Adrenal gland (tissue), 9 donors: ENCODE measurements at regions not wholly inside any gene's neighbourhood (a gene's known extent, or its start where the extent isn't known, plus 50 kb on each side); places are given as distances from the start of the nearest gene placed in this dataset.

ENCODE experiments used
- DNase-seq, 7 donors: peaks; one replicate each; pipeline ENCODE4 v3.0.0-alpha.2; 2019 to 2020
- H3K27ac ChIP-seq, 5 donors: fragments of 200-600 bp; sonication (generic) in 4 of 5; 1 replicate in 3 of 5; 2 replicates in 2 of 5; pipeline versions ENCODE4 v1.5.1 to v1.8.0; 2016 to 2020; ENCODE audit warnings: mild to moderate bottlenecking in 1 of 5
- H3K27me3 ChIP-seq: fragments of 200-600 bp; 2 replicates; pipeline ENCODE4 v1.8.0; 2021
- H3K36me3 ChIP-seq, 2 donors: fragments of 200-600 bp; replicated peaks in 1 of 2; 1 replicate in 1 of 2; 2 replicates in 1 of 2; pipeline versions ENCODE4 v1.5.1 to v1.8.0; 2018 to 2022
- H3K4me1 ChIP-seq, 2 donors: fragments of 200-600 bp; replicated peaks in 1 of 2; 1 replicate in 1 of 2; 2 replicates in 1 of 2; pipeline versions ENCODE4 v1.5.1 to v1.8.0; 2018 to 2021
- H3K4me3 ChIP-seq, 4 donors: fragments of 200-600 bp; sonication (generic) in 3 of 4; one replicate each; pipeline ENCODE4 v1.5.1; 2016 to 2018
- H3K9me3 ChIP-seq, 3 donors: fragments of 200-600 bp; sonication (generic) in 1 of 3; replicated peaks in 1 of 3; 1 replicate in 2 of 3; 2 replicates in 1 of 3; pipeline versions ENCODE4 v1.5.1 to v1.8.0; 2016 to 2021
- POLR2A ChIP-seq, 2 donors: fragments of 450-650 bp; IDR thresholded peaks; one replicate each; pipeline ENCODE4 v1.6.1; 2017; ENCODE audit warnings: antibody characterized with exemption in 2 of 2, mild to moderate bottlenecking in 2 of 2, moderate library complexity in 1 of 2
- WGBS, 4 donors: extraction: QIAGEN DNeasy Blood & Tissue Kit in 2 of 4; methylation state at CpG; one replicate each; pipeline versions ENCODE4 v1.1.5 to v1.1.7; 2013 to 2017; 5-methylcytosine and 5-hydroxymethylcytosine counted together
- intact Hi-C, 2 donors: fragments of 100-400 bp; cut with DNase I; formaldehyde crosslinking; loops; one replicate each; pipeline versions ENCODE4 v1.14.1 to v1.15.0; 2022 to 2023
- TF ChIP-seq, protein P1 (sequence below), 6 experiments: fragments of 450-650 bp in 4 of 6; fragments of 200-600 bp in 2 of 6; sonication (generic) in 1 of 6; IDR thresholded peaks; 1 replicate in 5 of 6; 2 replicates in 1 of 6; pipeline versions ENCODE4 v1.5.1 to v1.8.0; 2016 to 2021; ENCODE audit warnings: antibody characterized with exemption in 6 of 6, mild to moderate bottlenecking in 2 of 6, moderate library complexity in 1 of 6
- donor health status: healthy with polysubstance abuse.
- donor health status: Bipolar disorder and iron deficiency.
- donor health status: DM: yes; HTN: yes; CAD: no.
- donor health status: DM: no; HTN: no; CAD: no.
- donor health status: DM: no; HTN: no; CAD: no.

DNA sequence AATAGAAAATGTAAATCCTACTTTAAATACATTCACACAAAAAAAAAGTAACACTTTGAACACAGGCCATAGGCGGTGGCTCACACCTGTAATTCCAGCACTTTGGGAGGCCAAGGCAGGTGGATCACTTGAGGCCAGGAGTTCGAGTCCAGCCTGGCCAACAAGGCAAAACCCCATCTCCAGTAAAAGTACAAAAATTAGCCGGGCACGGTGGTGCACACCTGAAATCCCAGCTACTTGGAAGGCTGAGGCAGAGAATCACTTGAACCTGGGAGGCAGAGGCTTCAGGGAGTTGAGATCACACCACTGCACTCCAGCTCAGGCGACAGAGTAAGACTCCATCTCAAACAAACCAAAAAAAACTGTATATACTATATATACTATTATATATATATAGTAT lies 303.6 kb downstream of the BCL11A start:
- Histone ChIP-seq H3K4me3 (no peak overlapping the region), H3K9me3 (no peaks in the 10 kb centered on the region), H3K27ac (no peak overlapping the region), H3K27me3 (no peaks in the 10 kb centered on the region), H3K4me1 (no peaks in the 10 kb centered on the region), H3K36me3 (no peaks in the 10 kb centered on the region)
- intact Hi-C loops, result no loop called here
- TF ChIP-seq, protein P1, sequence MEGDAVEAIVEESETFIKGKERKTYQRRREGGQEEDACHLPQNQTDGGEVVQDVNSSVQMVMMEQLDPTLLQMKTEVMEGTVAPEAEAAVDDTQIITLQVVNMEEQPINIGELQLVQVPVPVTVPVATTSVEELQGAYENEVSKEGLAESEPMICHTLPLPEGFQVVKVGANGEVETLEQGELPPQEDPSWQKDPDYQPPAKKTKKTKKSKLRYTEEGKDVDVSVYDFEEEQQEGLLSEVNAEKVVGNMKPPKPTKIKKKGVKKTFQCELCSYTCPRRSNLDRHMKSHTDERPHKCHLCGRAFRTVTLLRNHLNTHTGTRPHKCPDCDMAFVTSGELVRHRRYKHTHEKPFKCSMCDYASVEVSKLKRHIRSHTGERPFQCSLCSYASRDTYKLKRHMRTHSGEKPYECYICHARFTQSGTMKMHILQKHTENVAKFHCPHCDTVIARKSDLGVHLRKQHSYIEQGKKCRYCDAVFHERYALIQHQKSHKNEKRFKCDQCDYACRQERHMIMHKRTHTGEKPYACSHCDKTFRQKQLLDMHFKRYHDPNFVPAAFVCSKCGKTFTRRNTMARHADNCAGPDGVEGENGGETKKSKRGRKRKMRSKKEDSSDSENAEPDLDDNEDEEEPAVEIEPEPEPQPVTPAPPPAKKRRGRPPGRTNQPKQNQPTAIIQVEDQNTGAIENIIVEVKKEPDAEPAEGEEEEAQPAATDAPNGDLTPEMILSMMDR (IDR thresholded peaks at IDR 0.05), result no peak
- TF ChIP-seq POLR2A (IDR thresholded peaks at IDR 0.05), result no peak
- WGBS, 4 donors, result 82 to 99% (median 95%) methylated on average over 5 of the region's 5 CpGs
- no peak for DNase-seq

DNA sequence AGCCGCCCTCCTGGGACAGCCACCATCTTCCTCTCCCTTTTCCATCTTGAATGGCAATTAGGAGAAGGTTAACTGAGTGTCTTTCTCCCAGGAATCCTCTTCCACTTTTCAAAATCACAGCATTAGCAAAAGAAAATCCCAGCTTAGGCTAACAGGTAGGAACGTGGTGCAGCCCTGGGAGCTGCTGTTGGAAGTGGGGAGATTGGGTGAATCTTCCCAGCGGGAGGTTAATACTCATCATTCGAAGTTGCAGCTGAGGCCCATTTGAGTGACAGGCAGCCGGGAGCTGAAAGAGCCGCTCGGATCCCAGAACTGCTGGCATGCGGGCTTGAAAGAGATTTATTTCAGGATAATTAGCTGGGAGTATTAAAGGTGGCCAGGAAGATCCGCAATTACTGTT lies 306.0 kb downstream of the BCL11A start:
- no peak for TF ChIP-seq POLR2A (IDR thresholded peaks at IDR 0.05)
- TF ChIP-seq, protein P1 (IDR thresholded peaks at IDR 0.05), result no peak
- intact Hi-C loops, result no loop called here
- 78 to 84% (median 80%) methylated on average over 9 of the region's 9 CpGs for WGBS, 4 donors
- H3K27me3 ChIP-seq, result no peaks in the 10 kb centered on the region
- H3K4me1 ChIP-seq, result no peaks in the 10 kb centered on the region
- DNase-seq, result no peak
- no peak overlapping the region for H3K27ac ChIP-seq
- no peaks in the 10 kb centered on the region for H3K36me3 ChIP-seq
- no peaks in the 10 kb centered on the region for H3K9me3 ChIP-seq
- no peak overlapping the region for H3K4me3 ChIP-seq

DNA sequence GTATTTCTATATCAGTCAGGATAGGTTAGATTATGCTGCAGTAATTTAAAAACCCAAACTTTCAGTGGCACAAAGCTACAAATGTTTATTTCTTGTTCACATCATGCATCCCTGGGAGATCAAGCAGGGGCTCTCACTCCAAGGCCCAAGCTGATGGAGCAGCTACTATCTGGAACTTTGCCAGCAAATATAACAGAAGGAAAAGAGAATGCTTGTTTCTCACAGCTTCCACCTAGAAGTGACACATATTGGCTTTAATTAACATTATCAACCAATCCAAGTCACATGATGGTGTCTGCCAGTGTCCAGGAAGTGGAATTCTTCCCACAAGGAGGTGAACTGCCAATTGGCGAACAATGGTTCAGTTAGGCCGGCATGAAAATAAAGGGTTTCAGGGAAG lies 306.9 kb downstream of the BCL11A start:
- TF ChIP-seq, protein P1 (IDR thresholded peaks at IDR 0.05), result no peak
- TF ChIP-seq POLR2A (IDR thresholded peaks at IDR 0.05), result no peak
- Histone ChIP-seq H3K4me1 (no peaks in the 10 kb centered on the region), H3K4me3 (no peak overlapping the region), H3K27ac (no peak overlapping the region), H3K9me3 (no peaks in the 10 kb centered on the region), H3K27me3 (no peaks in the 10 kb centered on the region), H3K36me3 (no peaks in the 10 kb centered on the region)
- intact Hi-C loops, result no loop called here
- DNase-seq, result no peak
- WGBS, 4 donors, result 94 to 100% (median 97%) methylated on average over 2 of the region's 2 CpGs

DNA sequence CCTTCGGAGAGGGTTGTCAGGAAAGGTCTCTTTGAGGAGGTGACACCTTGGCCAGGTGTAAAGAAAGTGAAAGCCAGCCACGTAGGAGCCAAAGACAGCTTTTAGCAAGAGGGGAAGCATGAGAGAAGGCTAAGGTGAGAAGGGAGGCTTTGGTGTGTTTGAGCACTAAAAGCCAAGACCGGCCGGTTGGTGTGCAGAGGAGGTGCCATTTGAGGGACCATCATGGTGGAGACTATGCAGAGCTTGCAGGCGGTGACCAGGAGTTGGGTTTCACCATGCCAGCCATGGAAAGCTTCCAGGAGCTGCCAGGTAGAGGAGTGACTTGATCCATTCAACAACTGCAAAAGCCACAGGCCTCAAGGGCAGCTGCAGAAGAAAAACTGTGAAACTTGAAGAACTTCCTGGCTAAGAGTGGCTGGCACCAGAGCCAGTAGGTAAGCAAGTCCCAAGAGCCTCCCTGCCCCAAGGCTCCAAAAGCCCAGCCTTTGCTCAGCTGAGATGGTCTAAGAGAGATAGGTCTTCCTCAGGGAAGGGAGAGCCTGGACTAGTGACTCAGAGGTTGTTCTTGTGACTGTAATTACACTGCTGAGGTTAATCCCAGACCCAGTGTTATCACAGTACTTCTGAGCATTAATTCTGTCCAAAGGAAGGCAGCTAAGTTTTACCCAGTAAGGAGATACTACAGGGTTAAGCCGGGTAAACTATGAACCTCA lies 319.0 kb downstream of the BCL11A start:
- Histone ChIP-seq H3K27ac (no peak overlapping the region), H3K36me3 (no peaks in the 10 kb centered on the region), H3K4me1 (no peaks in the 10 kb centered on the region), H3K4me3 (no peak overlapping the region), H3K27me3 (no peaks in the 10 kb centered on the region), H3K9me3 (peaks cover 0 to 9% (median 0%) of the 10 kb centered on the region in 3 donors)
- no peak for DNase-seq
- TF ChIP-seq, protein P1 (IDR thresholded peaks at IDR 0.05), result no peak
- TF ChIP-seq POLR2A (IDR thresholded peaks at IDR 0.05), result no peak
- 87 to 90% (median 88%) methylated on average over 6 of the region's 6 CpGs for WGBS, 4 donors
- intact Hi-C loops, result no loop called here
